Right kidney (tissue), 1 donor: ENCODE measurements at regions not wholly inside any gene's neighbourhood (a gene's known extent, or its start where the extent isn't known, plus 50 kb on each side); places are given as distances from the start of the nearest gene placed in this dataset.
A peak's percentile ranks its signal among the peaks of the same experiment; 100 is the strongest.

Source experiments
- DNase-seq: peaks from one replicate; pipeline ENCODE4 v3.0.0-alpha.2; 2016

- DNase-seq: peak; percentile 37
Observed at GRCh38 chr5:66306105-66306843, 162.2 kb downstream of the SREK1 start.

GRCh38 chr5:66306844-66307315 is 162.8 kb downstream of the SREK1 start:
- peak; percentile 5 for DNase-seq

GRCh38 chr5:66307647-66308241 is 163.6 kb downstream of the SREK1 start:
- peak; percentile 36 for DNase-seq

- DNase-seq: no peak
Observed at GRCh38 chr5:66312266-66312665, 168.2 kb downstream of the SREK1 start.

GRCh38 chr5:66315784-66316183 is 171.7 kb downstream of the SREK1 start:
- no peak for DNase-seq

- DNase-seq: peak; percentile 39
Observed at GRCh38 chr5:66322786-66323528, 178.9 kb downstream of the SREK1 start.

- no peak for DNase-seq
Observed at GRCh38 chr5:66323529-66323895, 179.4 kb downstream of the SREK1 start.

GRCh38 chr5:66324357-66324756 is 180.3 kb downstream of the SREK1 start:
- no peak for DNase-seq

- no peak for DNase-seq
Observed at GRCh38 chr5:66326276-66326675, 182.2 kb downstream of the SREK1 start.

- no peak for DNase-seq
Observed at GRCh38 chr5:66327008-66327407, 182.9 kb downstream of the SREK1 start.

GRCh38 chr5:66329078-66329477 is 185.0 kb downstream of the SREK1 start:
- no peak for DNase-seq

GRCh38 chr5:66333192-66333591 is 189.1 kb downstream of the SREK1 start:
- no peak for DNase-seq

- peak; percentile 31 for DNase-seq
Observed at GRCh38 chr5:66337626-66338226, 193.6 kb downstream of the SREK1 start.

GRCh38 chr5:66338828-66339227 is 194.7 kb downstream of the SREK1 start:
- DNase-seq: no peak

GRCh38 chr5:66339896-66340295 is 195.8 kb downstream of the SREK1 start:
- DNase-seq: no peak

GRCh38 chr5:66340786-66341185 is 196.7 kb downstream of the SREK1 start:
- no peak for DNase-seq

GRCh38 chr5:66342341-66342880 is 198.3 kb downstream of the SREK1 start:
- no peak for DNase-seq

GRCh38 chr5:66343370-66344071 is 199.4 kb downstream of the SREK1 start:
- no peak for DNase-seq

GRCh38 chr5:66344544-66344943 is 200.4 kb downstream of the SREK1 start:
- no peak for DNase-seq

- no peak for DNase-seq
Observed at GRCh38 chr5:66345281-66345680, 201.2 kb downstream of the SREK1 start.

GRCh38 chr5:66346869-66347268 is 202.8 kb downstream of the SREK1 start:
- no peak for DNase-seq
